AG10803 (cell line): ENCODE measurements at regions not wholly inside any gene's neighbourhood (a gene's known extent, or its start where the extent isn't known, plus 50 kb on each side); places are given as distances from the start of the nearest gene placed in this dataset.

Source experiments
- DNase-seq: peaks from one replicate; pipeline ENCODE4 v3.0.0; 2010; ENCODE audit warnings: low read depth
- H3K4me3 ChIP-seq: 2 replicates; pipeline ENCODE4 v1.5.1; 2011; ENCODE audit warnings: mild to moderate bottlenecking, low read length, control low read depth
- CTCF ChIP-seq: conservative IDR thresholded peaks from 2 replicates; pipeline ENCODE4 v1.5.1; 2011; ENCODE audit warnings: mild to moderate bottlenecking, low read length, control low read depth, inconsistent platforms

GRCh38 chr13:53648673-53649072 lies 620.1 kb downstream of the OLFM4 start:
- no peak overlapping the region for H3K4me3 ChIP-seq
- no peak for TF ChIP-seq CTCF
- no peak for DNase-seq

- DNase-seq = no peak
- TF ChIP-seq CTCF = no peak
- no peak overlapping the region for H3K4me3 ChIP-seq
Measured at GRCh38 chr13:53672005-53672404, 643.4 kb downstream of the OLFM4 start.

- DNase-seq = no peak
- TF ChIP-seq CTCF = no peak
- H3K4me3 ChIP-seq = no peak overlapping the region
Measured at GRCh38 chr13:53683146-53683545, 654.5 kb downstream of the OLFM4 start.

GRCh38 chr13:53683608-53684007 lies 655.0 kb downstream of the OLFM4 start:
- no peak for DNase-seq
- TF ChIP-seq CTCF = no peak
- H3K4me3 ChIP-seq = no peak overlapping the region

- no peak overlapping the region for H3K4me3 ChIP-seq
- no peak for DNase-seq
- no peak for TF ChIP-seq CTCF
Measured at GRCh38 chr13:53691417-53691816, 662.8 kb downstream of the OLFM4 start.

GRCh38 chr13:53694814-53695532 lies 666.4 kb downstream of the OLFM4 start:
- no peak for TF ChIP-seq CTCF
- H3K4me3 ChIP-seq = no peak overlapping the region
- DNase-seq = no peak

- H3K4me3 ChIP-seq = no peak overlapping the region
- TF ChIP-seq CTCF = no peak
- DNase-seq = no peak
Measured at GRCh38 chr13:53703371-53704080, 674.9 kb downstream of the OLFM4 start.
